ENCODE measurements at regions not wholly inside any gene's neighbourhood (a gene's known extent, or its start where the extent isn't known, plus 50 kb on each side); places are given as distances from the start of the nearest gene placed in this dataset.

DNA sequence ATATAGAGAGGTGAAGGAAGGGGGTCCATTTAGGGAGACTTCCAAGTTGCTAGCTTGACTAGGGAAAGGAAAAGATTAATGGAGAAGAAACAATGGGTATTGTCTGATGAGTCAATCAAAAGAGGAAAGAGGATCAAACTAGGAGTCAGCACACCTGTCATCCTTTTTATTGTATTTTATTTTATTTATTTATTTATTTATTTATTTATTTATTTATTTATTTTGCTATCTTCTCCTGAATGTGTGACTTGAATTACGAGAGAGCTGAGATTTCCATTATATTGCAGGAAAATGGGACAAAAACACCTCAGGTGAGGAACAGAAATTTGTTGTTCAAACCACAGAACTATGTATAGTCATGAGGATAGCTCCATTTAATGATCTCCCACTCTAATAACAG lies 58.9 kb downstream of the NUDT11 start:
- no peak for DNase-seq (ENCODE audit: low spot score)

DNA sequence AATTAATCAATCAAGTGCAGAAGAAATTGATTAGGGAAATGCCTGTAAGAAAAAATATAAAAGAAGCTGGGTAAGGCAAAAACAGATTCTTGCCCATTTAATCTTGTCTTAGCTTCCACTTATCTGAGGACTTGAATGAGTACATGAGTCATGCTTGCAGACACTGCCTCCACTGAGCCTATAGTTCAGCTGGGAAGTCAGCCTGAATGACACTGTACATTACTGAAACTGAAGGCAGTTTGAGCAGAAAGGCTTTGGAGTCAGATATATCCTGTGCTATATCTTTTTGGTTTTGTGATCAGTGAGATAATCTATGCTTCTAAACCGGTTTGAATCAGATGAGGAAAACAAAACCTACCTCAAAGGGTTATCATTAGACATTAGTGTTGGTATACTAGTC lies 61.3 kb downstream of the NUDT11 start:
- no peak for DNase-seq (ENCODE audit: low spot score)

DNA sequence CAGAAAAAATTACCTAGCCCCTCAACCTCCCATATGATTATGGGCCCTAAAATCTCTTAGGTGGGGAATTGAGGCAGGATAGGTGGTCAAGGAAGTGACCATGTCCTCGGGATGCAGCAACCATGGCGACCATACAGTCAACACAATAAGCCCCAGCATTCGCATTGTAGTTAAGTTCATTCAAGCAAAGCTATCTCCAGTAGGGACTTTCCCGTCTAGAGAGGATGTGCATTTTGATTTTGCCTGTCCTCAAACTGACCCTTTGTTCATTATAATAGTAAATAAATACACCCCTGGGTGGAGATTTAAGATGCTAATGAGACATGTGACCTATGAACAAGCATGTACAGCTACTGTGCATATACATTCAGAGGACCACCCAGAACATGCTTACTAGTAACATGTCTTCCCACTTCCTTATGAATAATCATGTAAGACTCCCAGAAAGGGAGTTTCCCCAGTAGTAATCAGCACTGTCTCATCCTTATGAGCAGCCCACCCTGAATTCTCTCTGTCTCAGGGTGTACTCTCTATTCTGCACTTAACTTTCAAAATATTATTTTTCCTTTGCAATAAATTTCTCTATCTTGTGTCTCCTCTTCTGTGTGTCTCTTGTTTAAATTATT lies 74.3 kb downstream of the NUDT11 start:
- no peak for DNase-seq (ENCODE audit: low spot score)

DNA sequence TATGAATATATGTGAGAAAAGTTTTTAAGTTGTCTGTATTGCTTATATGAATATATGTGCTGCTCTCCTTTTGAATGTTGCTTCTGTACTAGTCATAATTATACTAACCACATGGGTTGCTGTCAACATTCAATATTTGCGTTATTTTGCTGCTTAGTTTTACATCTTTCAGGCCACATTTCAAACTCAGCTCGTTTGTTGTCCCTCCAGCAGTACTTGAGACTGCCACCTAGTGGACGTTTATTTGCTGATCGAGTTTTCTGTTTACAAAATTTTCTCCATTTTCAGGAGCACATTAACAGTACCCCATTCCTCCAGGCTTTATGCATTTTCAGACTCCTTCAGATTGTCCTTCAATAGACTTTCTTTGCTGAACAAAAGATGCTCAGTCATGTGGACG lies 75.8 kb downstream of the NUDT11 start:
- DNase-seq (ENCODE audit: low spot score) = peak; percentile 21

DNA sequence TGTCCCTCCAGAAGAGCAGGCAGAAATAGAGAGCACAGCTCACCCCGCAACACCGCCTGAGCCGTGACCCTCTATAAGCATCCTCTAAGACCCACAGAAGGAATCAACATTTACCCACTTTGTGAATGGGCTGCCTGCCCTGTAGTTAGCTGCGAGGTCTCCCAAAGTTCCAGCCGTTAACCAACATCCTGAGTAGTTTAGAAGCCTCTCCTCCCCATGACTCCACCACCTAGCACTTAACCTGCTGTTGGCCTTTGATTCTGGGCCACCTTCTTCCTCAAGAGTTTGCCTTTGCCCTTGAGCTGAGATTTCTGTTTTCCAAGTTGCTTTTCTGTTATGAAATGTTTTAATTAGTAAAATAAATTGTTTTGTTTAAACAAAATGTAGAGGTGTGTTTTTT lies 75.8 kb downstream of the NUDT10 start:
- no peak for DNase-seq (ENCODE audit: low spot score)

DNA sequence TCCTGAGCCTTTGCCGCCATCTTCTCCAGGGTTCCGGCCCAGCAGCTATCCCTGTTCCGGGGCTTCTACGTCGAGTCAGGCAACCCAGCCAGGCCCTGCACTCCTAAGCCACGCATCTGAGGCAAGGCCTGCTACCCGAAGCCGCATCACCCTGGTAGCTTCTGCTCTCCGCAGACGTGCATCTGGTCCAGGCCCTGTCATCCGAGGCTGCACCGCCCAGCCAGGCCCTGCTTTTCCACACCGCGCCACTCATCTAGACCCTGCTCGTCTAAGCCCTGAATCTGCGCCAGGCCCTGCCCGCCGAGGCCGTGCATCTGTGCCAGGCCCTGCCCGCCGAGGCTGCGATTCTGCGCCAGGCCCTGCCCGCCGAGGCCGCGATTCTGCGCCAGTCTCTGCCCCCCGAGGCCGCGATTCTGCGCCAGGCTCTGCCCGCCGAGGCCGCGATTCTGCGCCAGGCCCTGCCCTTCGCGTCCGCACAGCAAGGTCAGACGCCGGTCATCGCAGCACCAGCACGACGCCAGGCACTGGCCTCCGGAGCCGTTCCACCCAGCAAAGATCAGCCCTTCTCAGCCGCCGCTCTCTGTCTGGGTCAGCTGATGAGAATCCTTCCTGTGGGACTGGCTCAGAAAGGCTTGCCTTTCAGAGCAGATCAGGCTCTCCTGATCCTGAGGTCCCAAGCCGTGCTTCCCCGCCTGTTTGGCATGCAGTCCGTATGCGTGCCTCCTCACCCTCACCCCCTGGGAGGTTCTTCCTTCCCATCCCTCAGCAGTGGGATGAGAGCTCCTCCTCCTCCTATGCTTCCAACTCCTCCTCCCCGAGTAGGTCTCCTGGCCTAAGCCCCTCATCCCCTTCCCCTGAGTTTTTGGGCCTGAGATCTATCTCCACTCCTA lies 75.1 kb downstream of the NUDT10 start:
- DNase-seq (ENCODE audit: low spot score) = no peak

DNA sequence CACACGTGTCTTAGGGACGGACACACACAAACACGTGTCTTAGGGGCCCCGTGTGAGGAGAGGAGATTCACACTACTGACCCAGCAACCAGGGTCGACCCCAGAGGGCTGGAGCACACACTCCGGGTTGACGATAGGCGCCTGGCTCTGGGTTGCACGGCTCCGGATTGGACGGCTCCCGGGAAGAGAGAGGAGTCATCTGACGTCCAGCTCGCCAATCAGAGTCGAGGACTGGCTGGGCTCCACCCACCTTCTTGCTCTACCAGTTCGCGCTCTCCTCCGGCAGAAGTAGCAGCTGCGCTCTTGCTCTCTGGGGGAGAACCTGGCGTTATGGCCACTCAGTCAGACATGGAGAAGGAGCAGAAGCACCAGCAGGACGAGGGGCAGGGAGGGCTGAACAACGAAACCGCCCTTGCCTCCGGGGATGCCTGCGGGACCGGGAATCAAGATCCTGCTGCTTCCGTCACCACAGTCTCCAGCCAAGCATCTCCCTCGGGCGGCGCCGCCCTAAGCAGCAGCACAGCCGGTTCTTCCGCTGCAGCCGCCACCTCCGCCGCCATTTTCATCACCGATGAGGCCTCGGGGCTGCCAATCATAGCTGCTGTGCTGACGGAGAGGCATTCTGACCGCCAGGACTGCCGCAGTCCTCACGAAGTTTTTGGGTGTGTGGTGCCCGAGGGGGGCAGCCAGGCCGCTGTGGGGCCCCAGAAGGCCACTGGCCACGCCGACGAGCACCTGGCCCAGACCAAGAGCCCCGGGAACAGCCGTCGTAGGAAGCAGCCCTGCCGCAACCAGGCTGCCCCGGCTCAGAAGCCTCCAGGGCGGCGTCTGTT lies 74.3 kb downstream of the NUDT10 start:
- no peak for DNase-seq (ENCODE audit: low spot score)

DNA sequence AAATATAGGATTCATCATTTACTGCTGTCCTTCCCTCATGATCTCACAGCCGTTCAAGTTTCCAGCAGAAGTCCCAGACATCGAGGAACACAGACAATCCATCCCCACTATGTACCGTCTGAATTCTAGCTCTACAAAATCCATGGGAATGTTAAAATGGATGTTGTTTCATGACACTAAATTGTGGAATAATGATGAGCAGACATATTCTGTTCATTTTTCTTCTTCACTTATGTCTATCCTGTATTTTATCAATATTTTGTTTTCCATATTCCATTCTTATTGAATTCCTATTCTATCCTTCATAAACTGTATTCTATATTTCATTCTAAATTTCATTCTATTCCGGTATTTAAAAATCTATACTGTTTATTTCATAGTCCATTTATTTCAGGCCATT lies 71.8 kb downstream of the NUDT10 start:
- no peak for DNase-seq (ENCODE audit: low spot score)

DNA sequence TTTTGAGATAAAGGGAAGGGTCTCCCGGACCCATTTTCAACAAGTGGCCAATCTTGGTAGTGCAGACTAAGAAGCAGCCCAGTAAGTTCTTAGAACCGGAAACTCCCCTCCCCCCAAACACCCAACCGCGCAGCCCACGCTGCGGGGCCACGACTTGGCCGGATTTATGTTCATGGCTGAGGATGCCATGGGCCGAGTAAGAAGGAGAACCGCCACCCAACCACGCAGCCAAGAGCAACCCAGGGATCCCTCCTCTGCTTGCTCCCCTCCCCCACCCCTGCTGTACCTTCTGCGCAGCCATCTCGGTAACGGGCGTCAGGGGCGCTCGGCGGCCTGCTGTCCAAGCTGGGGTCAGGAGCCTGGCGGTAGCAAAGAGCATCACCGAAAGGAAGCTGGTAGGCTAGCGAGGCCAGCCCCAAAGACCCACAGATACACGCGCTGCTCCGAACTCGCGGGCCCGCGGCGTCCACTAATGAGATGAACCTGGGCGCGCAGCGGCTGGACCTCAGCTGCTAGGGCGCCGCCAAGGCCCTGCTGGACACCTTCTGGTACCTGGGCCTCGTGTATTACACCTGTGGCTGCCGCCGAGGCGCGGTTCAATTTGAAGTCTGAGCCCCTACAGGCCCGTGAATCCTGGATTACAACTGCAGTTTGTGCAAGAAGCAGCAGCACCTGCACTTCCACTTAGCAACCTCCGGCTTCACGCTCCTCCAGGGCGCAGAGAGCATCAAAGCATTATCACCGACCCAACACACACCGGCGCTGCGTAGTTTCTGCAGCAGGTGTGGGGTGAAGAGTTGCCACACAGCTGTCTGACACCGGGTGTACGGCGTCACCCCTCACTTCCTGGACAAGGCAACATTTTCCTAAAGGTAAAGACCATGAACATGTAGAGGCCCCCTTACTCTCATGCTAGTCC lies 63.4 kb downstream of the NUDT10 start:
- DNase-seq (ENCODE audit: low spot score) = no peak

DNA sequence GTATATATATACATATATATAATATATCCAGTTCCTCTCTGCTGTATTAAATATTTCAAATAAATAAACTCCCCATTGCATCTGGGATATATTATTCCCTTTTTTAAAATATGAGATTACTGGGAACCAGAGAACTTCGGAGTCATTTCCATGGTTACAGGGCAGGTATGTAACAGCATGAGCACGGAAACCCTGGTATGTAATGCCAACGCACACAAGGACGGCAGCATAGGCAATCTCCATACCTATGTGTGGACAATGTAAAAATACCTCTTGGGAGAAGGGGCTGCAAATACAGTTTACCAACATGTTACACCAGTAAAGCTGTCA lies 62.8 kb downstream of the NUDT10 start:
- no peak for DNase-seq (ENCODE audit: low spot score)
